ENCODE measurements at regions not wholly inside any gene's neighbourhood (a gene's known extent, or its start where the extent isn't known, plus 50 kb on each side); places are given as distances from the start of the nearest gene placed in this dataset.
"Not testable (repeated sequence)": the region's sequence is repeated elsewhere in the genome, so short reads cannot be mapped to it uniquely, and the experiment has no call there.

DNA sequence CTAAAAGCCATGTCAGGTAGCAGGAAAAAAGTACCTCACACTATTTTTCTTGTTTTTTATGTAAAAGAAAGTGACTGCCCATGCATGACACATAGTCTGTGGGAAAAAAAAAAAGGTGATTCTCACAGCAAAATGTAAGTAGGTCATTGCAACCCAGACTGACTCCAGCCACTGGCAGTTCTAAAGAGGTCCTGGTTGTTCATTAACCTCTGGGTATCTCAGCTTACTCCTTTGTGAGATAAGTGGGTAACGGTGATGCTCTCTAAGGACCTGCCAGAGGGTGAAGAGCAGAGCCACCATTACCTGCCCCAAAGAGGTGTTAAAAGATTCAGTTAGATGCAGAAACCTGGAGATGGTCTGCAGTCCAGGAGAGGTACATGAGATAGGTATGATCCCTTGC lies 531.9 kb downstream of the GRIN2A start:
- no peak for DNase-seq

DNA sequence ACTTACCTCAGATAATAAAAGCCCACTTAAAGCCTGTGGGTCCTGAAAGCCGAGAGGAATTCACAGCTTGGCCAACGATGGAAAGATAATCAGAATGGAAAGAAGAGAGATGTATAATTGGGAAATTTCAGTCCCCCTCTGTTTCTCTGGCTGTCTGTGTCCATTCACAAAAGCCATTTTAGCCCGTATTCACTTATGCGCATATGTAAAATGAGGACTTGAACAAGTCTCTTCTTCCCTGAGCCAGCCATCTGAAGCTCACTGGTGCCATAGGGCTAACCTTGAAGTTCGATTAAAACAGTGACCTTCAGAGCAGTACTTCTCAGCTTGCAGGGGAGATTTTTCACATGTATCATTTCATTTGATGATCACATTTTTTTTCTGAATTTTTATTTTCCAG lies 527.2 kb downstream of the GRIN2A start:
- no peak for DNase-seq

DNA sequence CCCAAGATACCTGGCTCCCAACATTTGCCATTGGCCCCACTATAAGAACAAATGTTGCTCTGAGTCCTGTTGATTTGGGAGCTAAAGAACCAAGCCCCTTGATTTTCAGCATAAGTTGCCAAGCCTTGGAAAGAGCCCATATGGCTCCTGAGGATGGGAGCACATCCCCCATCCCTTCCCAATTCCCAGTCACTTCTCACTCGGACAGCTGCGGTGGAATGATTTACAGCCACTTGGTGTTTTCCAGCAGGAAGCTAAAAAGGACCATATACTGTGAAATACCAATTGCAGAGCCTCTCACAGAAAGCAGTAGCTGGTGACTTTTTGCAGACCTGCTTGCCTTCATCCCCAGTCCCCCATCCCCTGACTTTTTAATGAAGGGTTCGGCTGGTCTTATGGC lies 524.6 kb downstream of the GRIN2A start:
- DNase-seq: no peak

DNA sequence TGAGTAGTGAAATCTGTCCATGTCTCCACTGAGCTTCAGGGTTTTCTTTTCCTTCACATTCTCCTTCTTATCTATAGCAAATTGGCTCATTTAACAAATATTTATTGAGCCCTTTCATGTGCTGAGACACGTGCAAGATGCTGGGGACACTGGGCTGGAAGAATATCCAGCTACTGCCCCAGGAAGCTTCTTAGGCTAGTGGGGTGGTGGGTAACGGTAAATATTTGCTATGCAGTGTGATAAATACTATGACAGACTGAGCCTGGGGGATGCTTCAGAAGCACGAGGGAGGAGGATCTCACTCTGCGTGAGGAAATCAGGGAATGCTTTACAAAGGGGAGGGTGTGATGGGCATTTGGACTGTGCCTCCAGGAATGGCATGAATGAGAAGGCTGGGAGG lies 524.1 kb downstream of the GRIN2A start:
- DNase-seq: no peak

DNA sequence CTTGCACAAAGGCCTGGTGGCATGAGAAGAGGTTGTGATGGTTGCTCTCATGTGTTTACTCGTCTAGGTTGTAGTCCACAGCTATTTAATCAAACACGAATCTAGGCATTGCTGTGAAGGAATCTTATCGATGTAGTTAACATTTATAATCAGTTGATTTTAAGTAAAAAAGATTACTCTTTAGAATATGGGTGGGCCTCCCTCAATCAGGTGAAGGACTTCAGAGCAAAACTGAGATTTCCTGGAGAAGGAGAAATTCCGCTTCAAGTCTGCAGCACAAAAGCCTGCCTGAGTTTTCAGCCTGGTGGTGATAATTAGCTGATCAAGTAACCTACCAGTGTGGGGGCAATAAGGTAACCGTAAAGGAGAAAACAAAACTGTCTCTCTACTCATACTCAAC lies 523.6 kb downstream of the GRIN2A start:
- no peak for DNase-seq

DNA sequence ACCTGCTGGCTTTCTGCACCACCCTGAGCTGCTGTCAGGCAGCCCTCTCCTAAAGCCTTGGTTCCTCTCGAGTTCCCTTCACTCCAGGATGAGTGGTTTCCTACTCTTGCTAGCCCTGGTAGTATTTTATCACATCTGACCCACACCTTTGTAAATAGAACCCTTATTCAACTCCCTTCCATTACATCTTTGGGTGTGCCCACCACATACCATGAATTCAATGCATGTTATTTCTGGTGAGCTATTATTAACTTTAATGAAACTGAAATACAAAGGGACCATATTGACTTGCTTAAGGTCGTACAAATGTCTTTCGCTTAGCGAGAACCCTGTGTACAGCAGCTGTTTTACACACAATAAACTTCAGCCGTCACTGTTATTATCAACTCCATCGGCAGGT lies 521.3 kb downstream of the GRIN2A start:
- DNase-seq: no peak

DNA sequence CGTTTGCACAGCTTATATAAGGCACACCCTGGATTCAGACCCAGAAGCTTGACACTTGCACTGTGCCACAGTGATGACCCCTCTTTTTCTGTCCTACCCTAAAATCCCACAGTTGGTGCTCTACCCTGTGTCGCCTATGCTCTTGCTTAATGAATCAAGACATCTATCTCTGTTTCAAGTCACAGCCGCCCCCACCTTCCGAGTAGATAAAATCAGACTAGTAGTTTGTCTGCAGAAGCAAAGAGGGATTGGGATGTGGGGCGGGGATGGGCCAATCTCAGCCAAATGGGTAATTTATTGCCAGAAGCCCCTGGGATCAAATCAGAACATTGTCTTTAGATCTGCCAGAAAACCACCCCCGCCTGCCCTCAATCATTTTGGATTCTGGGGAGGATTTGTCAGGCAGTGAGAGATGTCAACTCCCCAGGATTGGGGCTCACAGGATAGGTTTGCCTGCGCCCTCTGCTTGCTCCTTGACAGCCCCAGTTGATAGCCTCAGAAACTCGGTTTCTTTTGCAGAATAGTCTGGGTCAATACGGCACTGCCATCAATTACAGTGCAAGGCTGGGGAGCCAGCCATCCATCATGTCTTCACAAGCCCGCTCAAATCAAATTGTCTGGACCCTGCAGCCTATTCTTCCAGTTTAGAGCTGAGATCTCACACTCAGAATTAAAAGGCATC lies 520.8 kb downstream of the GRIN2A start:
- no peak for DNase-seq

DNA sequence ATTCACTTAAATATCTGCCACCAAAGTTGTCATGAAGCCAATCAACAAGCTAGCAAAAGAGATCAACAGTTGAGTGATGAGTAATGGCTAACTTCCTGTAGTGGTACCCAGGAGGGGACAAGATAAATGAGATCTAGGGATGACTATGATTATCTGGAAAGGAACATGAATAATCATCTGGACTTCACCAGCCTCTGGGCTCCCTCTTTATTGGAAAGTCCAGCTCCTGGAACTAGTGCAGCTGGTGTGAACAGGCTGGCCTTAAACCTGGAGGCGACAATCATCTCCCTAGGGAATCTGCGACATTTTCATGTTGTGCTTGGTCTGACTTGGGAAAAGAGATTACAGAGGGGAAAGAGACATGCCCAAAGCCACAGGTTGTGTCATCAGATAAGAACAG lies 518.6 kb downstream of the GRIN2A start:
- DNase-seq: no peak

DNA sequence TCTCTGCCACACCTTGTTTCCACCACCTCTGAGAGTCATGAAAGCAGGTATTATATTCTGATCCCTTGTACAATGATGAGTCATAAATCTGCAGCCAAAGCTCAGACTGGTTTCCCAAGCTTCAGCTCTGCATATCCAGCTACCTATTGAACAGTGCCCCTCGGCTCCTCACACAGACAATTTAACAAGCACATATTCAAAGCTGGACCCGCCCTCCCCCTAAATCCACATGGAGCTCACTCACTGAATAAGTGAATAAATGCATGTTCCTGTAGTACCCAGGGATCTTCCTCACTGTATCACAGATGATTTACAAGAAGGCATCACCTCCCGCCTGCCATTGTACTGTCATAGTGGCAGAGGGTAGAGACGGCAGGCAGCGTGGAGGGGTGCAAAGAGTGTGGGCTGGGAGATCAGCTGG lies 516.4 kb downstream of the GRIN2A start:
- DNase-seq: no peak

DNA sequence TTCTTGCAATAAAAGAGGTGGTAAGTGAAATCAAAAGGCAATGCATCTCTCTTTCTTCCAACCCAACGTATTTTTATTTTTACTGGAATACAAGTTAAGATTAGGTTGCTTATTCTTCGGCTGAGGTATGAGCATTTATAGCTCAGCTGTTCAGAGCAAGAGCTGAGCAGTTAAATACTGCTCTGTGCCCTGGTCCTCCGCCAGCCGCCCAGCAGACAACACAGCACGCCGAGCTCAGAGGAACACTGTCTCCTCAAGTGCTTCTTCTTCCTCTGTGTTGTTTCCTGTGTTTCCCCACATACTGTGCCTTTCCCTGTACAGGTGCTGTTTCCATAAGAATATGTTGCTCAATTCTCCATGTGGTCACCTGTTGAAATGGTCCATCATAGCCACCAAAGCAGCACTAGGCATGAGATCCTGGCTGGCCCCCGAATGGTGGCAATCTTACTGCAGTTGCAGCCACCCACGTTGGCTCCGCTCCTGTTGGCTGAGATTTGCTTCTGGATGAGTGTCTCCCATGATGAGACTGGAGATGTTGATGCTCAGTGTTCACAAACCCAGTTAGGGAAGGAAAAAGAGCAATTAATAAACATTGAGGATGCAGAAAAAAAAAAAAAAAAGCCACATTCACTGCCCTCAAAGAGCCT lies 515.3 kb downstream of the GRIN2A start:
- DNase-seq: no peak

DNA sequence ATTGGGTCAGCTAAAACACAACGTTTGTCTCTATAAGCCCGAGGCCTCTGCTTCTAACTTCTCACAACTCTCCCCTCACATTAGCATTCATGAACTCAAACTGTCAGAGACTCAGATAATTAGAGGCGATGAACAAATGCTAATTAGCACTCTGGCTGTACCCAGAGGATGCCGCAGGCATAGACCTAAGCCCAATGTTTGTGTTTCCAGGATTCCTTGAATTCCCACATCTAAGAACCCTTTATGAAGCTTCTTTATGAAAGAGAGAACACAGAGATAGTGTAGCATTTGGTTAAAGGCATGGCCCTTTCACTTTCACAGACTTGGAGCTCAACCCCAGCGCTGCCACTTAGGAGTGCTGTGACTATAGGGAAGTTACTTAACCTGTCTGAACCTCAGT lies 512.2 kb downstream of the GRIN2A start:
- no peak for DNase-seq

DNA sequence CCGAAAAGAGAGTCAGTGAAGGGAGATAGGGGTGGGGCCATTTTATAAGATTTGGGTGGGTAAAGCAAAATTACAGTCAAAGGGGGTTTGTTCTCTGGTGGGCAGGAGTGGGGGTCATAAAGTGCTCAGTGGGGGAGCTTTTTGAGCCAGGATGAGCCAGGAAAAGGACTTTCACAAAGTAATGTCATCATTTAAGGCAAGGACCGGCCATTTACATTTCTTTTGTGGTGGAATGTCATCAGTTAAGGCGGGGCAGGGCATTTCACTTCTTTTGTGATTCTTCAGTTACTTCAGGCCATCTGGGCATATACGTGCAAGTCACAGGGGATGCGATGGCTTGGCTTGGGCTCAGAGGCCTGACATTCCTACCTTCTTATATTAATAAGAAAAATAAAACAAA lies 511.6 kb downstream of the GRIN2A start:
- DNase-seq: not testable (repeated sequence)

DNA sequence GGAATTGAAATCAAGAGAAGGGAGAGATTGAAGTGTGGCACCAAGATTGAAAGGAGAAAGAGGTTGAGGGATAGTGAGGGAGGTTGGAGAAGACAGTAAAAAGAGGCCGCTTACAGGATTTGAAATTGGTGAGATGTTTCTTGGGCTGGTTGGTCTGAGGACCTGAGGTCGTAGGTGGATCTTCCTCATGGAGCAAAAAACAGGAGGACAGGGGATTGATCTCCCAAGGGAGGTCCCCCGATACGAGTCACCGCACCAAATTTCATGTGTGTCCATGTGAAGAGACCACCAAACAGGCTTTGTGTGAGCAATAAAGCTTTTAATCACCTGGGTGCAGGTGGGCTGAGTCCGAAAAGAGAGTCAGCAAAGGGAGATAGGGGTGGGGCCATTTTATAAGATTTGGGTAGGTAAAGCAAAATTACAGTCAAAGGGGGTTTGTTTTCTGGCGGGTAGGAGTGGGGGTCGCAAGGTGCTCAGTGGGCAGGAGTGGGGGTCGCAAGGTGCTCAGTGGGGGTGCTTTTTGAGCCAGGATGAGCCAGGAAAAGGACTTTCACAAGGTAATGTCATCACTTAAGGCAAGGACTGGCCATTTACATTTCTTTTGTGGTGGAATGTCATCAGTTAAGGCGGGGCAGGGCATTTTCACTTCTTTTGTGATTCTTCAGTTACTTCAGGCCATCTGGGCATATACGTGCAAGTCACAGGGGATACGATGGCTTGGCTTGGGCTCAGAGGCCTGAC lies 505.5 kb downstream of the GRIN2A start:
- DNase-seq: not testable (repeated sequence)

DNA sequence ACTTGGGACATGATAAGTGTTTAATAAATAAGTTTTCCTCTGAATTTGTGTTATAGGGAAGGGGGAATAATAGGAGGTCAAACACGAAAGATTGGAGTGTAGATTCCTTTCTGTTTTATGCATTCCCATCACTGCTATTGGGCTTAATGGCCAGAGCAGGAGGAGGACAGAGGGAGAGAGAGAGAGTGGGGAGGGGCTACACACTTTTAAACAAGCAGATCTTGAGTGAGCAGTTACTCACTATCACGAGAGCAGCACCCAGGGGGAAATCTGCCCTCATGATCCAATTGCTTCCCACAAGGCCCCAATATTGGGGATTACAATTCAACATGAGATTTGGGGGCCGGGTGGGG lies 505.0 kb downstream of the GRIN2A start:
- DNase-seq: no peak

DNA sequence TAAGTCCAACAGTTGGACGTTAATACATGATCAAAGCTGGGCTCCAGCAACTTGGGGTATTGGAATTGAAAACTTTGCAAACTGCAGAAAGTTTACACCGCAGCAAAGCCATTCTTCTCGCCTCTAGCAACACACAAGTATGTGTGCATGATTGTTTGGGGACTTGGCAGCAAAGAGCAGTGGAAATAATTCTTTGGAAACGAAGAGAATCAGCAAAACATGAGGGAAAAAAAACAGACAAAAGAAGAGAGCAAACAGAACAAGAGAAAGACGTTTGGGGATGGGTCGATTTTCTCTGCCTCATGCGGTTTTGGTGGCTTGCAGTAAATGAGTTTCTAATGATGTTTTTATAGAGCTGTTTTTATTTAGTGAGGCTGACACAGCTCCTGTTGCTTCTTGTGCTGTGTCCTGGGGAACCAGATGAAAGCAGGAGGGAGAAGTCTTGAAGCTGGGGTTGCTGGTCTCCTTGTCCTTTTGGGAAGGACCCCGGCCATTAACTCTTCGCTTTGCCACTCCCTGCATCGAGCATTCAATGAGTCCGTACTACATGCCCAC lies 502.9 kb downstream of the GRIN2A start:
- DNase-seq: no peak

DNA sequence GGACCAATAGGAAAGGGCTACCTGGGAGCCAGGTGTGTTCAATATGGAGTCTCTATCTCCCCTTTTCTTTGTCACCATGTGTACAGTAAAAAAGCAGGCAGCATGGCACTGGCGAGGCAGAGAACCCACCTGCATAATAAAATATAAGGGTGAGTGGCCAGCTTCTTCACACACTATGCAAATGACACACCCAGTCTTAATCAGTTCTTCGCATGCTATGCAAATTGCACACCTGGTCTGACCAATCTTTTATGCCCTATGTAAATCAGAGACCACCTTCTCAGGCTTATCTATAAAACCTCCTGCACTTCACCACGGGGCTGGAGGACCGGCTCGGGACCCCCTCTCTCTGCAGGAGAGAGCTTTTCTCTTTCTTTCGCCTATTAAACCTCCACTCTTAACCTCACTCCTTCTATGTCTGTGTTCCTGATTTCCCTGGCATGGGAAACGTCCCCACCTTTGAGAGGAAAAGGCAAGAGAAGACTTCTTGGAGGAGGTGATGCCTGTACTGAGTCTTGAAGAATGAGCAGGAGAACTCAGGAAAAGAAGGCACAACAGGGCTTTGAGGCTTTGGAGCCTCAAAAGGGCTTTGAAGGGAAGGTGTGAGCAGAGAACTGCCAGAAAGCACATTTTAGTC lies 502.1 kb downstream of the GRIN2A start:
- DNase-seq: no peak

DNA sequence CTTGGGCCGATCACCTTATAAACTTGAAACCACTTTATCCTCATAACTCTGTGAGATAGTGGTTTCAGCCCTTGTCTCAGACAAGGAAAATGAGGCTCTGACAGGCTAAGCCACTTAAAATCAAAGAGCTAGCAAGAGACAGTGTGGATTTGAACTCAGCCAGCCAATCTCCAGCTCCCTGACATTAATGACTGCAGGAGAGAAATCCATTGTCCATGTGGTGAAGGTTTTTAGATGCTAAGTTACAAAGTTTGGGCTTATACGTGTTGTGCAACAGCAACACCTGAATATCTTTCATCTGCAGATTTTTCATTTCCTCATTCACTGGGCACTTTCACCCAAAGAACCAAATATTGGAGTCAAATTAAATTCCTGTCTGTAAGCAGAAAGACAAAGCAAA lies 501.3 kb downstream of the GRIN2A start:
- DNase-seq: no peak

DNA sequence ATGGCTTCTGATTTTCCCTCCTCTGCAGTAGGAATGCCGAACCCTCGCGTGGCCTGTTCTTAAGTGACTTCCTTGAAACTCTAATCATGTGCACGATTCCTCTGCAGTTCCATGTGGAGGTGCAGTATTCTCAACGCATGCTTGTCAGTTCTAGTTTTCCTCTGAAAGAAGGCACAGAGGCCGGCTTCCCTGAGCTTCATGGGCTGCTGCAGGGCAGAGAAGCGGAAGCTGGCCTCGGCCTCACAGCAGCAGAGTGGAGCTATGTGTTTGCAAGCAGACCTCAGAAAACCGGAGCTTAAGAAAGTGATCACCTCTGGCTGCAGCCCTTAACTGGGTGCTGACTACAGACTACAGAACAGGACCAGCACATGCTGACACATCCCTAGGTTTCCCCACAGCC lies 500.7 kb downstream of the GRIN2A start:
- no peak for DNase-seq

DNA sequence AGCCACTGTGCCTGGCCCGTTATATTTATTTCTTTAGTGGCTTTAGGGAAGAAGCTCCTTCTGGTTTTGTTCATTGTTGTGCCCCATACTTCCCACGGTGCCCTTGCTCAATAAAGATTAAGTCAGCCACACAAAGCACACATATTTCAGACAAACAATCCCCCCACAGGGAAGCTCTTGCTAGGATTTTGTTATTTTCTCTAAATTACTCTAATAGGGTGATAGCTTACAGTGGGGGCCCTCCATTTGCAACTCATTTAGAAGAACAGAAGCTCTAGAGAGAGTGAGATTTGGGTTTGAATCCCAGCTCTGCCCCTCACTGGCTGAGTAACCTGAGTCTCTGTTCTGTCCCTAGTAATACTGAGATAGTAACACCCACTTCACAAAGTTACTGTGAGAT lies 499.9 kb downstream of the GRIN2A start:
- no peak for DNase-seq

DNA sequence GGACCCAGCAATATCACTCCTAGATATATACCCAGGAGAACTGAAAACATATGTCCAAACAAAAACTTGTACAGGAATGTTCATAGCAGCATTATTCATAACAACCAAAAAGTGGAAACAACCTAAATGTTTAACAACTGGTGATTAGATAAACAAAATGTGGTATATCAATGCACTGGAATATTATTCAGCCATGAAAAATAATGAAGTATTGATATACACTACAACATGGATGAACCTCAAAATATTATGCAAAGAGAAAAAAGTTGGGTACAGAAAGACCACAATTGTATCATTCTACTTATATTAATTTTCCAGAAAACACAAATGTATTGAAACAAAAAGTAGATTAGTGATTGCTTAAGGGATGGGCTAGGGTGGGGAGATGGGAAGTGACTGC lies 498.6 kb downstream of the GRIN2A start:
- no peak for DNase-seq

DNA sequence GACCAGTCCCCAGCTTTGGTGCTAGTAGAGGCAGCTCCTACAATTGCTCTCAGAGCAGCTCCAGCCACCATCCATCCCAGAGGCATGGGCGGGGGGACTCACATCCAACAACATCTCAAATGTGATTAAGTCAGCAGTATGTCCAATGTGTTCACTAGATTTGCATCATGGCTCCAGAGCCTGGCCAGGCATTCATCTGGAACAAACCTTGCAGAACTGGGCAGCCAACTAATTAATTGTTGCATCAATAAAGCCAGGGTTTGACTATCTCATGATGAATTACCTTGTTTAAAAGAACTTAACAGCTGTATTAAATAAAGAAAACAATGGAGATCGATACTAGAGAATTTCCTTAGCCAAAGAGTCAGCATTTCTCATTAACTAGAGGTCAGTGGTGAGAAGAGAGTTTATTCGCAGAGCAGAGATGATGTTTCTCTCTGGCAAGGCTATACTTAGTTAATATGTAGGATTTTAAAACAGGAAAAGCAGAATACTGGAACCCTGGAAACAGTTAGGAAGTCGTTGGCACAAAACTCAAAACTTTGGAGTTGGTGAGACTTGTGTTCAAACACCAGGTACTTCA lies 494.4 kb downstream of the GRIN2A start:
- DNase-seq: no peak

DNA sequence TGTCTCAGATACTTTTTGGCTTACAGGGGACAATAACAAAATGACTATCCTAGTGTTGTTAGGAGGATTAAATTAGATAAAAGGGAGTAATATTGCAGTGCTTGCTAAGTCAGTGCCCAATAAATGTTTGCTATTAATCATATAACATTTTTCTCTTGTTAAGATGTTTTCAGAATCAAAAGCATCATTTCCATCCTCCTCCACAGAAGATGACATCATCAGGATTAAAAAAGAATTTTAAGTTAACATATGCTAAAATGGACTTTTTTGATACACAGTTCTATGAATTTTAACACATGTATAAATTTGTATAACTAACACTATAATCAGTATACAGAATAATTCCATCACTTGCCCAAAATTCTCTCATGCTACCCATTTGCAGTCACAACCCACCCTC lies 492.6 kb downstream of the GRIN2A start:
- DNase-seq: no peak

DNA sequence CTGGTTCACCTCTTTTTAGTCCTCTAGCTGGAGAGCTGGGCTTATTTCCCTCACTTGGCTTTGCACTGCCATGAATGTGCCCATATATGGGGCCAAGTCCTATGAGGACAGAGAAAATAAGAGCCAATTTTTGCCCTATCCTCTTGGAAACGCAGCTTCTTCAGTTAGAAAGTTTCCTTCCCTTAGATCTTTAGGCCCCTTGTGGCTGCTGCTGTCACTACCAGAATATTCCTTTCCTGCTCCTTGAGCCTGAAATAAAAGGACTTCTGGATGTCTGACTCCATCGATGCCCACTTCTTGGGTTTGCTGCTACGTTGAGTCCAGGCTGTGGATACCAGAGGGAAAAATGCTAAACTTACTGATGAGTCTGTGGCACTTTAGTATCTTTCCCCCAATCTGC lies 487.1 kb downstream of the GRIN2A start:
- no peak for DNase-seq

All from right kidney (tissue), 1 donor.